Tibial artery (tissue), 4 donors: ENCODE measurements at regions not wholly inside any gene's neighbourhood (a gene's known extent, or its start where the extent isn't known, plus 50 kb on each side); places are given as distances from the start of the nearest gene placed in this dataset.

Source experiments
- DNase-seq, 2 donors: peaks; one replicate each; pipeline ENCODE4 v3.0.0-alpha.2; 2019
- H3K27ac ChIP-seq, 2 donors: fragments of 200-600 bp; sonication (generic) in 1 of 2; 1 replicate in 1 of 2; 2 replicates in 1 of 2; pipeline ENCODE4 v1.5.1; 2018 to 2019; ENCODE audit warnings: mild to moderate bottlenecking in 1 of 2
- H3K27me3 ChIP-seq, 2 donors: fragments of 200-600 bp; sonication (generic) in 1 of 2; one replicate each; pipeline versions ENCODE4 v1.5.1 to v1.6.0; 2016 to 2019
- H3K36me3 ChIP-seq, 3 donors: fragments of 200-600 bp; sonication (generic) in 2 of 3; one replicate each; pipeline ENCODE4 v1.5.1; 2016 to 2019; ENCODE audit warnings: mild to moderate bottlenecking in 2 of 3
- H3K4me1 ChIP-seq, 4 donors: fragments of 200-600 bp; sonication (generic) in 2 of 4; 1 replicate in 3 of 4; 2 replicates in 1 of 4; pipeline ENCODE4 v1.5.1; 2016 to 2019
- H3K4me3 ChIP-seq, 2 donors: fragments of 200-600 bp; sonication (generic) in 1 of 2; 1 replicate in 1 of 2; 2 replicates in 1 of 2; pipeline ENCODE4 v1.5.1; 2018 to 2019; ENCODE audit warnings: mild to moderate bottlenecking in 2 of 2
- H3K9me3 ChIP-seq, 3 donors: fragments of 200-600 bp; sonication (generic) in 1 of 3; one replicate each; pipeline ENCODE4 v1.5.1; 2016 to 2019
- CTCF ChIP-seq, 2 experiments: fragments of 200-600 bp in 1 of 2; fragments of 450-650 bp in 1 of 2; IDR thresholded peaks; one replicate each; pipeline ENCODE4 v1.5.1; 2017 to 2019; ENCODE audit warnings: antibody characterized with exemption in 2 of 2, mild to moderate bottlenecking in 1 of 2, moderate library complexity in 1 of 2
- intact Hi-C: fragments of 100-400 bp; cut with DNase I; formaldehyde crosslinking; loops from one replicate; pipeline ENCODE4 v1.15.0; 2023; ENCODE audit warnings: low total_unique reads

- H3K9me3 ChIP-seq = no peaks in the 10 kb centered on the region
- TF ChIP-seq CTCF (IDR thresholded peaks at IDR 0.05) = no peak
- H3K27me3 ChIP-seq = no peaks in the 10 kb centered on the region
- H3K4me3 ChIP-seq = no peak overlapping the region
- H3K4me1 ChIP-seq = no peaks in the 10 kb centered on the region
- H3K27ac ChIP-seq = no peak overlapping the region
- DNase-seq = no peak
- intact Hi-C loops = no loop called here
- no peaks in the 10 kb centered on the region for H3K36me3 ChIP-seq
Measured at GRCh38 chr19:27891411-27891810, 1321.5 kb downstream of the UQCRFS1 start.

GRCh38 chr19:27890696-27891095, 1322.3 kb downstream of the UQCRFS1 start:
- DNase-seq = no peak
- intact Hi-C loops = no loop called here

GRCh38 chr19:27890206-27890605, 1322.7 kb downstream of the UQCRFS1 start:
- DNase-seq = no peak

More at GRCh38 chr19:27890696-27891095, 1322.3 kb downstream of the UQCRFS1 start:
- Histone ChIP-seq H3K36me3 (no peaks in the 10 kb centered on the region), H3K4me1 (no peaks in the 10 kb centered on the region), H3K27ac (no peak overlapping the region), H3K27me3 (no peaks in the 10 kb centered on the region), H3K9me3 (no peaks in the 10 kb centered on the region), H3K4me3 (no peak overlapping the region)
- no peak for TF ChIP-seq CTCF (IDR thresholded peaks at IDR 0.05)

GRCh38 chr19:27889156-27889555, 1323.8 kb downstream of the UQCRFS1 start:
- H3K36me3 ChIP-seq = no peaks in the 10 kb centered on the region
- H3K9me3 ChIP-seq = no peaks in the 10 kb centered on the region
- H3K4me1 ChIP-seq = no peaks in the 10 kb centered on the region
- no peak overlapping the region for H3K27ac ChIP-seq
- intact Hi-C loops = no loop called here
- no peaks in the 10 kb centered on the region for H3K27me3 ChIP-seq
- no peak for DNase-seq
- no peak overlapping the region for H3K4me3 ChIP-seq
- TF ChIP-seq CTCF (IDR thresholded peaks at IDR 0.05) = no peak

More at GRCh38 chr19:27890206-27890605, 1322.7 kb downstream of the UQCRFS1 start:
- Histone ChIP-seq H3K4me3 (no peak overlapping the region), H3K9me3 (no peaks in the 10 kb centered on the region), H3K27ac (no peak overlapping the region), H3K27me3 (no peaks in the 10 kb centered on the region), H3K36me3 (no peaks in the 10 kb centered on the region), H3K4me1 (no peaks in the 10 kb centered on the region)
- intact Hi-C loops = no loop called here
- no peak for TF ChIP-seq CTCF (IDR thresholded peaks at IDR 0.05)

GRCh38 chr19:27887946-27888345, 1325.0 kb downstream of the UQCRFS1 start:
- intact Hi-C loops = no loop called here
- DNase-seq = no peak
- Histone ChIP-seq H3K4me3 (no peak overlapping the region), H3K4me1 (no peaks in the 10 kb centered on the region), H3K9me3 (no peaks in the 10 kb centered on the region), H3K27ac (no peak overlapping the region), H3K27me3 (no peaks in the 10 kb centered on the region), H3K36me3 (no peaks in the 10 kb centered on the region)
- TF ChIP-seq CTCF (IDR thresholded peaks at IDR 0.05) = no peak

- Histone ChIP-seq H3K9me3 (no peaks in the 10 kb centered on the region), H3K27me3 (no peaks in the 10 kb centered on the region), H3K4me1 (no peaks in the 10 kb centered on the region), H3K4me3 (no peak overlapping the region), H3K27ac (no peak overlapping the region), H3K36me3 (no peaks in the 10 kb centered on the region)
- intact Hi-C loops = no loop called here
- DNase-seq = no peak
- no peak for TF ChIP-seq CTCF (IDR thresholded peaks at IDR 0.05)
Measured at GRCh38 chr19:27885359-27885758, 1327.6 kb downstream of the UQCRFS1 start.
